Germinal center (tissue), 1 donor: ENCODE measurements at regions not wholly inside any gene's neighbourhood (a gene's known extent, or its start where the extent isn't known, plus 50 kb on each side); places are given as distances from the start of the nearest gene placed in this dataset.
"Not testable (repeated sequence)": the region's sequence is repeated elsewhere in the genome, so short reads cannot be mapped to it uniquely, and the experiment has no call there.

Source experiments
- DNase-seq: peaks from one replicate; pipeline ENCODE4 v3.0.0; 2012; ENCODE audit warnings: mixed read lengths, low spot score

DNA sequence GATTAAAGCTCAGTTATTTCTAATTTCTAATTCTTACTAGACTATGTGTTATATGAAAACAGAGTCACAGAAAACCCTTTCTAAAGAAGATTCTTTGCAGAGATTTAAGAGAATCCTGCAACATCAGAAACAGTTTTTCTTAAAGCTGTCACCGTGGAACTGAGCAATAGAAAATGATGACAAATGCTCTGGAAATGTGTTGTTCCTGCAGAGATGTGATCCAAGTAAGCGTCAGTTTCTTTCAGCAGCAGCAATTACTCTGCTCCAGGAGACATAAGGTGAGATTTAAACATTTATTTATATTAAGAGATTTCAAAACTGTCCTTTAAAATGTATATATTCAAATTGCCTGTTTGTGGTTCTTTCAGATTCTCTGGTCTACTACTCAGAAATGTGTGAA is 350.5 kb upstream of the NETO1 start:
- DNase-seq: no peak

DNA sequence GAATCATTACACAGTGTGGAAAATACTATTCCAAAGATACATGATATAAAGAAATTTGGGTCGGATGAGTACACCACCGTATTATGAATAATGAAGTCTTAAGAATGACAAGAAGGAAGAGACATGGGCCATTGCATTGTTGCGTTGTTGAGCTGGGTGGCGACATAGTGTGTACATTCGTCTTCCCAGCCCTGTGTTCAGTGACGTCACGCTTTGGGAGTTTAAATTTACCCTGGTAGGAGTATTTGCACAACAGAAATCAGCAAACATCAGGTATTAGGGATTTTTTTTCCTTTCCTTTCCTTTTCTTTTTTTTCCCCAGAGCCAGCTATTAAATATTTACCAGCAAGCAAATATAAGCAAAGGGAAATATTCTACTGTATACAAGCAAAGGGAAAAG is 347.2 kb upstream of the NETO1 start:
- DNase-seq: no peak

DNA sequence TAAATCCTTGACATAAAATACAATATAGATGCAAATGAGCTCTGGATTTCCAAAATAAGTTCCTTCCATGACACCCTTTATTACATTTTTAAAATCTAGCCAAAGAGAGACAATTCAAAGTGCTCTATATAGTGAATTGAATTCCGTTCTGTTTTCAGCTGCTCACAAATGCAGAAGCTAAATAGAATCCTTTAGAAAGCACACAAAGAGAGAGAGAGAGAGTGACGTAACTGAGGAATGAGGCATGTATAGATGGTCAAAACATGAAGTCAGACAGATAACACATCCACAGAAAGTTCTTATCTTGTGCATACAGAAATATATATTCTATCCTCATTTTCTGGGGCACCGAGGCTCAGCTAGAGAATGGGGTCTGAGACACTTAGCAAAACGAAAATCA is 344.7 kb upstream of the NETO1 start:
- no peak for DNase-seq

DNA sequence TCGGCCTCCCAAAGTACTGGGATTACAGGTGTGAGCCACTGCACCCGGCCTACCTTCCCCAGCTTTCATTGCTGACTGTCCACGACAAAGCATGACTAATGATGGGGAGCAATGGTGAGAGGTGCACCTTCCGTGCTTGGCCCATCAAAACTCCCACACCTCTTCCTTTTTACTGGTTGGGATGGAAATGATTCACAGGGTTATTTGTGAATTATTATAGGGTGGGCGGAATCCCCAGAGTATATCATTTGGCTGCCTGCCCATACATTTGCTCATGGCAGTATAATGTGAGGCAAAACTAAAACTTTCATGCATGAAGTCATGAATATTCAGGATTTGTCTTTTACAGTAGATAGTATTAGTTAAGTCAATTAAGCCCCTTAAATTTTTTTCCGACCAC is 334.2 kb upstream of the NETO1 start:
- no peak for DNase-seq

DNA sequence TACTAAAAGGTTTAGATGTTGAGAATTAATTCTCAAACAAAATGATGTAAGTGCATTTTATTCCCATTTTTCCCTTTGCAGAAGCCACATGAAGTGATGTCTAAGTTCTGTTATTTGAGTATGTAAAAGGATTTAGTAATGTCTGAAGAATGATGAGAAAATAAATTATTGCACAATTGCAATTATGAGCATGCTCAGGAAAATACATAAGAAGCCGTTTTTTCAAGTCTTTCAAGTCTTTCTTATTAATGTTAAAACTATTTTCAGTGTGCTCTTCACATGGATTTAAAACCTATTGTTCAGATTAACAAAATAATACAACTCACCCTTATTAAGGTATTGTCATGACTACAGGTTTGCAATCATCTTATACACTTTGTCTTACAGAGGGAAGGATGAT is 331.4 kb upstream of the NETO1 start:
- DNase-seq: no peak

DNA sequence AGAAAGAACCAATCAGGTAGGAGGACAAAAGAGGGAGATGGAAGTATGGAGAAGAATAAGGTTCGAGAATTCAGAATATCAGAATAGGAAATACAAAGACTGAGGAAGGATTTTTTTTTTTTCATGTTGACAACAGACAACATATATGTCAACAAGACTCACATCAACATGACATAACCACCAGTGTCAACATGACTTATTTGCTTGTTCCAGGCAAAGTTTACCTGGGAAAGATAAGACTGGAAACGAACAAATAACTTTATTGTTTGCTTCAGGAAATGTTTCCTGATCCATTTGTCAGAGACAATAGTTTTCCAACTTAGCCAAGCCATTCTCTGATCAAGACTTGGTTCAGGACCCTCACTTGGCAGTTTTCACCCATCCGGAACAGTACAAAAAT is 321.9 kb upstream of the NETO1 start:
- no peak for DNase-seq

DNA sequence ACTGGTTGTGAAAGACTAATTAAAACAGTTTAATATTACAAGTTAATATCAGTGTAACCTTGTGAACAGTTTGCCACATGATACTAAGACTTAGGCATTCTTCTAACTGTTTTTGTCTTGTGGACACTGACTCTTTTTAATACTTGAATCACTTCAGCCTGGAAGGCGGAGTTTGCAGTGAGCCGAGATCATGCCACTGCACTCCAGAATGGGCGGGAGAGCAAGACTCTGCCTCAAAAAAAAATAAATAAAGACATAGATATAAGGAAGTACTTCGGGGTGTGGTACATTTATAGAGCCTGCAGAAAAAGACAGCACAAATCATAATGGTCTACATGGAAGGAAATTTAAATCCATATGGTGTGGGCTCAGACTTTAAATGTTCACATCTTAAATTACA is 300.4 kb upstream of the NETO1 start:
- DNase-seq: no peak

DNA sequence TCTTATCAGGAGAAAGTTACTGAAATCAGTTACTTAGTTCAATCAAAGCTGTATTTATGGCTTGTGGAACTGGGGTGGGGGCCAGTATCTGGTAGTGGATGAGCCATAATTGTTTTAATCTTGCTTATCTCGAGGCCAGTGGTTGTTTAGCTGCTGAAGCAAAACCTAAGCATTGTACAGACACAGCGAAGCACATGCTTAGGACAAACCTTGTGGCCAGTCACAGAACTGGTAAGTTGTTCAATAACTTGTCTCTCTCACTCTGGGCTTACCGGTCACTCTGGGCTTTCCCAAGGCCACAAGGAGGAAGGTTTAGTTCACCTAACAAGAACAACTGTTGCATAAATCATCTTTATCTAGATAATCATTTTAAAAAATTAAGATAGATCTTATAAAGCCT is 296.6 kb upstream of the NETO1 start:
- DNase-seq: no peak

DNA sequence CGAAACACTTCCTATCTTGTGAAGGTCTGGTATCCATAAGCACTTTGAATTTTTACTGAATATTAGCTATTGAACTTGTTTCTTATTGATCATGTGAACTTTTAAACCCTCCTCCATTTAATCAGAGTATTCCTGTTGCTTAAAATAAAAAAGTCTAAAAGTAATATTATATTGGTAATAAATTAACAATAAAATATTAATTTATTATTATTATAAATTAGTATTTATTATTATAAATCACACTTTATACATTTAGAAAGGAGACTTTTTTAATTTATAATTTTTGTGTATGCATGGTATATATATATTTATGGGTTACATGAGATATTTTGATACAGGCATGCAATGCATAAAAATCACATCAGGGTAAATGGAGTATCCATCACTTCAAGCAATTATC is 295.4 kb upstream of the NETO1 start:
- DNase-seq: no peak

DNA sequence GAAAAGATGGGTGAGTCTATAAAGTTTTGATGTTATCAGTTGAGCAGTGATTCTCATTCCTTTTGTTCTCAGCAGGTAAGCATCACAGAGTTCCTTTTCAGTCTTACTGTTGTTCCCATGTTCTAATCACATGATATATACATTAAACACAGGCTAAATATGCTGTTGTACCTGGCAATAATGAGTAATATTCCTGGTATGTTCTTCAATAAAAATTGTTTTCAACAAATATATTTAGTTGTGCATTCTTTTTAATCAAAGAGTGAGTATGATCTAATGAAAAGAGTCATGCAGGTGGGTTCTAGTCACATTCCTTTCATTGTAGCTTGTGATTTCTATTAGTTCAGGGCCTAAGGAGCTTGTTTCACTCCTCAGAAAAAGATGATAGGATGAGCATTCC is 288.3 kb upstream of the NETO1 start:
- no peak for DNase-seq

DNA sequence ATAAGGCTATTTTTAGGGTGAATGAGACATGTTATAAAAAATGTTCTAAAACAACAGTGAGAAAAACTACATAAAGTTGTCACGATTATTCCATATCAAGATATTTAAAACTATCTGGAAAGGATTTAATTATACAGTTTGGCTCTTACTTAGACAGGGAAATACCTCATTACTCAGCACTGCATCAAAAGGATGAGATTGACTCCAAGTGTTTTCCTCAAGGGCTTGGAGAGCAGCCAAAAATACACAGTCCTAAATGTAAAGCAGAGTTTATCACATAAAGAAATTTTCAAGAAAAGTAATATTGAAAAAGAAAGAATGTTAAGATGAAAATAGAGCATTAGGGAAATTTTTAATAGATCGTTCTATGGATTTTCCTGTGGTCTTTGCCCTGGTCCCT is 285.5 kb upstream of the NETO1 start:
- DNase-seq: no peak

DNA sequence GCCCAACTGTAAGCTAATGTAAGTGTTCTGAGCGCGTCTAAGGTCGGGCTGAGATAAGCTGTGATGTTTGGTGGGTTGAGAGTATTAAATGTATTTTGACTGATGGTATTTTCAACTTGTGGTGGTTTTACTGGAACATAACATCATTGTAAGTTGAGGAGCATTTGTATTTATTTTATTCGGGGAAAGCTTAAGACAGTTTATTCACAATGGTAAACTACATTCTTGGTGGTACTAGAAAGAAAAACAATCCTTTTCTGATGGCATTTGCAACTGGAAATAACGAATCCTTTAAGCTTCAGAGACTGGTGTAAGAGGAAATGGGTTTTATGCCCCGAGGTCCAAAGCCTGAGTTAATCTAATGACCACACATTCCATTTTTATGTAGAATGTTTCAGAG is 283.3 kb upstream of the NETO1 start:
- DNase-seq: no peak

DNA sequence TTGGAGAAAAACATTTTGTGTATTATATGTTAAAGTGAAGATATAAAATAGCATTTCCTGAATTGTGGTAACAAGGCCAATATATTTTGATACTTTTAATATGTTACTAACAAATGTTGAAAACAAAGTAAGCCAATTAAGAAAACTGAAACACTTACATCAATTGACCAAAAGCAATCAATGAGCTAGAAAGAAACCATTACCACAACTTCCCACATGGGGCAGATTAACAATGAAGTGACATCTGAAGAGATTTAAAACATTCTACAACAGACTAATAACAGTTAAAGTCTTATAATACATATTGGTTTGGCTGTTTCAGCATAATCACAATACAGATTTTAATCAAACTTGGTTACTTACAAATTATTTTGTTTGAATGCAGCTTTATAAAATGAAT is 282.4 kb upstream of the NETO1 start:
- no peak for DNase-seq

DNA sequence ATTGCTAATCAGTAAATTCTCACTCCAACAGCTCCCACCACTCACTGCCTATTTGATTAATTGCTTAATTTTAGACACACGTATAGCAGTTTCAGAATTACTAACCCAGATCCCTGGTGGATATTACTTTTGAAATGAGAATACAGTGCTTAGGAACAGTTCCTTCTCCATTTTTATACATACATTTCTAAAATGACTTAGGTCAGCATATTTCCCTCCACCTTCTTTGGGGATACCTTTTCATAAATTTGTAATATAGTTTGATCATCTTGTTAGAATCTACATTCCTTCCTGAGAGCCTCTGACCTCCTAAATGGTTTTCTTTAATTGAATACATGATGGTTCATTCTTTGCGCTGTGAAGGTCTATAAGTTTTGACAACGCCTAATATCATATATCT is 279.8 kb upstream of the NETO1 start:
- no peak for DNase-seq

DNA sequence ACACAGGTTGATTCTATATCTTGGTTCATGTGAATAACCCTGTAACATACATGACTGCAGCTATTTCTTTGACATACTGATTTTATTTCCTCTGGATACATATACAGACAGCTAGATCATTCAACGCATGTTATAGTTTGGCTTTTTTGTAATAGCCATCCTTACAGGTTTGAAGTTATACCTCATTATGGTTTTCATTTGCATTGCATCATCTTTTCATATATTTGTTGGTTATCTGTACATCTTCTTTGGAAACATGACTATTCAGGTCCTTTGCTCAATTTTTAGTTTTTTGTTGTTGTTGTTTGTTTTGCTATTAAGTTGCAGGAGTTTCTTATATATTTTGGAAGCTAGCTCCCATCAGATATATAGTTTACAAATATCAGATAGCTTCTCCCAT is 276.2 kb upstream of the NETO1 start:
- no peak for DNase-seq

DNA sequence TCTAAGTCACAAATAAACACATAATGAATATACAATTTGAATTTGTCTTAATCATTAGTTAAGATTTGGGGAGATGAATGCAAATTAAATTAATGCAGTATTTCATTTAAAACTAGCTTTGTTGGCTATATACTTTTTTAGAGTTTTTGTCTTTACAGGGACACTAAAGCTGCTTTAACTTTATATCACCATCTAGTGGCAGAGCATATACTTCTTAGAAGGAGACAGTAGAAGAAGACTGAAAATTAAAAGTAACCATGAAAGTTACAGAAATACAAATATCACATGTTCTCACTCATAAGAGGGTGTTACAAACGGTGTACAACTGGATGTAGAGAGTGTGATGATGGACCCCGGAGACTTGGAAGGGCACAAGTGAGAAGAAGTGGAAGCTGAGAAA is 268.3 kb upstream of the NETO1 start:
- DNase-seq: no peak

DNA sequence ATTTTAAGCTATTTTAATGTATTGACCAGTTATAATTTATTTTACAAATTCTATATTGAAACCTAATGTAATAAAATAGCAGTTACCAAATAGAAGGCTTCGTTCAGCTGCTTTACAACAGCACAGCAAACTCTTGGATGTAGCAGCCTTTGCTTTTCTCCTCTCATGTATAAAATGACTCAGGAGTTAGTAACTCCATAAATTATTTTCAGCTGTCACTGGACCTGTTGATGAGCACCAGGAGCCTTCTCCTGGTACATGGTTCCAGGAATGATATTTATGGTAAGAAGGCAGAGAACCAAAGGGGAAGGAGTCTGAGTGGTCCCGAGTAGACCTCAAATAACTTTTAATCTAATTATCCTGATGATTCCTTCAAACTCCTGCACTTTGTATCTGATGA is 256.4 kb upstream of the NETO1 start:
- no peak for DNase-seq

DNA sequence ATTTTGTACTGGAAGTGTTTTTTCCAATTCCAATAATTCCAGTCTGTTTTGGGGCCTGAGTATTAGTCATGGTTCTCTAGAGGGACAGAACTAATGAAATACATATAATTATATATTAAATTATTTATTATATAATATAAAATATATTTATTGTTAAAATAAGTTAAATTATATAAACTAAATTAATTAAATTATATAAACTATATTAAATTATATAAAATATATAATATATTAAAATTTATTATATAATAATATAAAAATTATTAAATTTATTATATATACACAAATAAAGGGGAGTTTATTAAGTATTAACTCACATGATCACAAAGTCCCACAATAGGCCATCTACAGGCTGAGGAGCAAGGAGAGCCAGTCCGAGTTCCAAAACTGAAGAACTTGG is 253.4 kb upstream of the NETO1 start:
- DNase-seq: no peak

DNA sequence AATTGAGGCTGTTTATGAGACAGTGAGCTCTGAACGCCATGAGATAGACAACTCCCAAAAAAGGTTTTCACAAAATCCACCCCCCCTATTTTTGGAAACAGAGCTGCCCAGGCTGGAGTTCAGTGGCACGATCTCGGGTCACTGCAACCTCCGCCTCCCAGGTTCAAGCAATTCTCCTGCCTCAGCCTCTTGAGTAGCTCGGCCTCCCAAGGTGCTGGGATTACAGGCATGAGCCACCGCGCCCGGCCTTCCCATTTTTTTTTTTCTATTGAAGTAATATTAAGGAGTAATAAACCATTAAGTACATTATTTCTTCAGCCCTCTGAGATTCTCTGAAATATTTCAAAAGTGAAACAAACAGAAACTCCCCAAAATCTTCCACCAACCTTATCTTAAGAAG is 252.8 kb upstream of the NETO1 start:
- no peak for DNase-seq

DNA sequence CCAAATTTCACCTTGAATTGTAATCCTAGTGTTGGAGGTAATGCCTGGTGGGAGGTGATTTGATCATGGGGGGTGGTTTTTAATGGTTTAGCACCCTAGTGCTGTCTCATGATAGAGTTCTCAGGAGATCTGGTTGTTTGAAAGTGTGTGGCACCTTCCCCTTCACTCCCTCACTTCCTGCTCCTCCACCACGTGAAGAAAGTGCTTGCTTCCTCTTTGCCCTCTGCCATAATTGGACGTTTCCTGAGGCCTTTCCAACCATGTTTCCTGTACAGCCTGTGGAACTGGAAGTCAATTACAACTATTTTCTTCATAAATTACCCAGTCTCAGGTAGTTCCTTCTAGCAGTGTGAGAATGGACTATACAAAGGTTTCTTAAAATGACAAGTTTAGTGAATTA is 251.8 kb upstream of the NETO1 start:
- no peak for DNase-seq

DNA sequence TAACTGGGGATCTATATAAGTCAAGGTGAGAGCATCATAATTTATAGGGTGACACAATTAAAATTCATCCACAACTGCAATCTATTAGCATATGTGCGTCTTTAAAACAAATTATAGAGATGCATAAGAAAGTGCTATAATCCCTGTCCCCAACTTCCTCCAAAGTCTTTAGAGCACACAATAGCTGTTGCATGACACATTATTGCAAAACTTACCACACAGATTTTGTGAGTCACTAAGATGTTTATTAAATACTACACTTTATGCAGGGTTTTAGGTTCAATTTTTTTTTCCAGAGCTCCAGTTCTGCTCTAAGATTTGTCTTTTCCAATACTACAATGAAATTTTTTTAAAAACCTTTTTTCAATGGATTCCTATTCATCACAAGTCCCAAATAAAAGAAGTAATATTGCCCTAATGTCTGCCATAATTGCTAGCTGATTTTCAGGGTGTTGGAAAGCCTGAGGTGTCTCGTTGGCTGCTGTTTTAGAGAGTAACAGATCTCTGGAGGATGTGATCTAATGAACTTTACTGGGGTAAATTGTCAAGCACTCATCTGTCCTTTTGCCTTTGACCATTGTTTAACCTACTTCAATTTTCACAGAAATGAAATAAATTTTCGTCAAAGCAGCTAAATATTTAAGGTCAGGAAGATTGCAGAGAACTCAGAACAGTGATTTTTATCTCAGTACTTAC is 250.5 kb upstream of the NETO1 start:
- no peak for DNase-seq

DNA sequence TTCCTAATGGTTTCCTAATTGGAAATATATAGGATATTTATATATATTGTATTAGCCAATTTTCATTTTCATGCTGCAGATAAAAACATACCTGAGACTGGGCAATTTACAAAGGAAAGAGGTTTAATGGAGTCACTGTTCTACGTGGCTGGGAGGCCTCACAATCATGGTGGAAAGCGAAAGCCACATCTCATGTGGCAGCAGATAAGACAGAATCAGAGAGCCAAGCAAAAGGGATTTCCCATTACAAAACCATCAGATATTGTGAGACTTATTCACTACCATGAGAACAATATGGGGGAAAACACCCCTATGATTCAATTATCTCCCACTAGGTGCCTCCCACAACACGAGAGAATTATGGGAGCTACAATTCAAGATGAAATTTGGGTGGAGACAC is 242.5 kb upstream of the NETO1 start:
- DNase-seq: no peak

DNA sequence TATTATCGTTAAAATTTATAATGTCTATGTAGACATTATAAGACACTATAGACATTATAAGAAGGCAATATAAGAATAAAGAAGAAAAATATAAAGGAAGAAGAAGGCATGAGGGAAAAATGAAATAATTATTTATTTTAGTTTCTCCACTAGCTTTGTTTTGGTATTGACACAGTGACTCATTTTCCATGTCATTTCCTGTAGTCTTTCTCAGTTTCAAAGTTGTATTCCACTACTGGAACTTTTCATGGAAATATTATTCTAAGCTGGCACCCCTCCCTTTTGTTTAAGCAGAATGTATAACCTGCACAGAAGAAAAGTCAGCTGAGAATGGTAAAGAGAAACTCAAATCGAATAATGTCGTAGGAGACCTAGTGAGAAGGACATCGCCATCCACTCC is 234.2 kb upstream of the NETO1 start:
- no peak for DNase-seq

DNA sequence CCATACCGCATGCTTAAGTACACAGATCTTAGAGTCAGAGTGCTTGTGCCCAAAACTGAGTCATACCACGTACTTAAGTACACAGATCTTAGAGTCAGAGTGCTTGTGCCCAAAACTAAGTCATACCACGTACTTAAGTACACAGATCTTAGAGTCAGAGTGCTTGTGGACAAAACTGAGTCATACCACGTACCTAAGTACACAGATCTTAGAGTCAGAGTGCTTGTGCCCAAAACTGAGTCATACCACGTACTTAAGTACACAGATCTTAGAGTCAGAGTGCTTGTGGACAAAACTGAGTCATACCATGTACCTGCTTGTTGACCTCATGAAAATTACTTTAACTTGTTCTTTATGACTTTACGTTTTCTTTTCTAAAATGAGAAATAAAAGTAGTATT is 233.7 kb upstream of the NETO1 start:
- DNase-seq: not testable (repeated sequence)

DNA sequence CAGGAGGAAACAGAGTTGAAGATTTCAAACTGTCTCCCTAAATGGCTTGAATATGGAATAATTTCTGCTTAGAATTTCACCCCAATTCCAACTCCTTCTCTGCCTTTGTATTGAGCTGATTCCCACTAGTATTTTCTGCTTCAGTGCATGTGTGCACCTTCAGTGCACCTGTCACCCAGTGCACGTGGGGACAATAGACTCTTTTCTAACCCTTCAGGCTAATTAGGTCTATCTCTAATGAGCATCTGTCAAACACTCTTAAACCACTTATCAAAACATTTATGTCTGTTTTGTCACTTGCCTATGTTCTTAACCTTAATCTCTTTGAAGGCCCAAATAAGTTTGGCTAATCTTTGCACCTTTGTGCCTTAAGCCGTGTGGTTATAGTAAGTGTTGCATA is 232.0 kb upstream of the NETO1 start:
- DNase-seq: no peak
